K562 (cell line): ENCODE measurements at regions not wholly inside any gene's neighbourhood (a gene's known extent, or its start where the extent isn't known, plus 50 kb on each side); places are given as distances from the start of the nearest gene placed in this dataset.

Source experiments
- ATAC-seq: fragments of 200-7000 bp; cut with Tn5 transposase; 3 replicates; pipeline ENCODE4 v1.9.1; 2020; ENCODE audit warnings: moderate library complexity
- BruUV-seq: library from RNA; stranded (reverse); fragments of 400-500 nt; replicated peaks from 2 replicates; lab custom pipeline; 2021; lab: Mats Ljungman, UMichigan
- CTCF ChIA-PET: fragments of 300-600 bp; formaldehyde crosslinking; extraction: SDS; loops from one replicate; lab custom pipeline; 2021; ENCODE audit warnings: low intra/inter-chr PET ratio; lab: Yijun Ruan, JAX
- POLR2A ChIA-PET: fragments of 300-600, 350-650 bp; sonication (Branson Sonifier 250); formaldehyde crosslinking; extraction: SDS; loops from one replicate; lab custom pipeline; 2021; ENCODE audit warnings: antibody characterized with exemption, inconsistent platforms; lab: Yijun Ruan, JAX
- DNase-seq, 4 experiments: peaks; one replicate each; pipeline versions ENCODE4 v3.0.0 to v3.0.0-alpha.2; 2011 to 2018; ENCODE audit warnings: low spot score in 3 of 4, mixed read lengths in 3 of 4; ENCODE audit errors: extremely low read depth in 1 of 4
- FAIRE-seq: peaks from 2 replicates; lab custom pipeline; 2011; peaks lifted over from hg19 to GRCh38; lab: Jason Lieb, UNC
- H2AFZ ChIP-seq: 2 replicates; pipeline ENCODE4 v1.6.0; 2011; ENCODE audit warnings: low read depth, low read length, control low read depth, inconsistent platforms
- H3K27ac ChIP-seq: fragments of 200-600 bp; 3 replicates; pipeline ENCODE4 v1.8.0; 2011; ENCODE audit warnings: low read depth, mild to moderate bottlenecking, control low read depth, inconsistent platforms, low read length, moderate library complexity, mixed read lengths; ENCODE audit errors: extremely low read depth
- H3K27me3 ChIP-seq, 2 experiments: fragments of 300-600 bp in 1 of 2; 2 replicates in 1 of 2; 3 replicates in 1 of 2; pipeline versions ENCODE4 v1.6.0 to v1.8.0; 2011; ENCODE audit warnings: inconsistent platforms in 2 of 2, low read length in 2 of 2, mild to moderate bottlenecking in 1 of 2, mixed read lengths in 1 of 2, moderate library complexity in 1 of 2; ENCODE audit not compliant: control insufficient read depth in 2 of 2, insufficient read depth in 2 of 2
- H3K36me3 ChIP-seq: fragments of 300-600 bp; 3 replicates; pipeline ENCODE4 v1.8.0; 2011; ENCODE audit warnings: mild to moderate bottlenecking, low read length, inconsistent platforms; ENCODE audit not compliant: control insufficient read depth, insufficient read depth
- H3K4me1 ChIP-seq, 2 experiments: fragments of 200-600 bp in 1 of 2; replicated peaks in 1 of 2; 2 replicates in 1 of 2; 3 replicates in 1 of 2; pipeline versions ENCODE4 v1.5.1 to v1.8.0; 2011; ENCODE audit warnings: inconsistent platforms in 2 of 2, low read length in 2 of 2, mild to moderate bottlenecking in 1 of 2, mixed read lengths in 1 of 2, moderate library complexity in 1 of 2; ENCODE audit not compliant: control insufficient read depth in 2 of 2, insufficient read depth in 2 of 2
- H3K4me2 ChIP-seq: 2 replicates; pipeline ENCODE4 v1.6.1; 2011; ENCODE audit warnings: low read length, control low read depth, inconsistent platforms, mixed read lengths; ENCODE audit not compliant: insufficient read depth
- H3K4me3 ChIP-seq: fragments of 200-600 bp; sonication (generic), shearing (Covaris generic); 2 replicates; pipeline ENCODE4 v1.5.1; 2016; ENCODE audit warnings: control low read depth, inconsistent platforms
- H3K79me2 ChIP-seq: fragments of 200-600 bp; 3 replicates; pipeline ENCODE4 v1.8.0; 2011; ENCODE audit warnings: low read length, inconsistent platforms; ENCODE audit not compliant: control insufficient read depth, insufficient read depth
- H3K9ac ChIP-seq, 2 experiments: 2 replicates each; pipeline versions ENCODE4 v1.6.0 to v1.6.1; 2011; ENCODE audit warnings: low read depth in 2 of 2, low read length in 2 of 2, control low read depth in 1 of 2, inconsistent platforms in 1 of 2, mild to moderate bottlenecking in 1 of 2, mixed read lengths in 1 of 2; ENCODE audit not compliant: insufficient read depth in 1 of 2
- H3K9me1 ChIP-seq: one replicate; pipeline ENCODE4 v1.6.0; 2011; ENCODE audit warnings: inconsistent platforms, mild to moderate bottlenecking, low read length, moderate library complexity; ENCODE audit not compliant: control insufficient read depth, insufficient read depth
- H3K9me3 ChIP-seq: replicated peaks from 2 replicates; pipeline ENCODE4 v1.5.1; 2011; ENCODE audit warnings: low read depth, low read length, inconsistent platforms; ENCODE audit not compliant: control insufficient read depth, insufficient read depth
- H4K20me1 ChIP-seq: replicated peaks from 2 replicates; pipeline ENCODE4 v1.6.1; 2011; ENCODE audit warnings: low read length, inconsistent platforms, mixed read lengths; ENCODE audit not compliant: control insufficient read depth, insufficient read depth
- CAMTA2 ChIP-seq: fragments of 250-450 bp; sonication (Bioruptor Pico); conservative IDR thresholded peaks from 2 replicates; pipeline ENCODE4 v1.5.1; 2022
- CBX5 ChIP-seq: IDR thresholded peaks from 2 replicates; pipeline ENCODE4 v1.6.1; 2014; ENCODE audit warnings: low read depth, borderline replicate concordance
- GTF2A2 ChIP-seq: IDR thresholded peaks from 2 replicates; pipeline ENCODE4 v1.6.1; 2016; ENCODE audit warnings: mild to moderate bottlenecking, missing genetic modification characterization, missing compliant biosample characterization
- GTF2F1 ChIP-seq: IDR thresholded peaks from 2 replicates; pipeline ENCODE4 v1.6.1; 2011; ENCODE audit warnings: low read depth, low read length, improper control_type of control experiment
- ID3 ChIP-seq, 2 experiments: fragments of 250-450 bp in 1 of 2; fragments of 450-650 bp in 1 of 2; sonication (Bioruptor Pico) in 1 of 2; IDR thresholded peaks; 2 replicates each; pipeline versions ENCODE4 v1.6.1 to v1.8.0; 2016 to 2021; ENCODE audit warnings: mild to moderate bottlenecking in 2 of 2, moderate library complexity in 2 of 2, missing compliant biosample characterization in 1 of 2, missing genetic modification characterization in 1 of 2
- MTF1 ChIP-seq: fragments of 250-450 bp; sonication (Bioruptor Pico); IDR thresholded peaks from 2 replicates; pipeline ENCODE4 v1.9.0; 2021; ENCODE audit warnings: moderate library complexity, mild to moderate bottlenecking, inconsistent platforms, borderline replicate concordance
- TFAP4 ChIP-seq: sonication (generic); formaldehyde crosslinking; IDR thresholded peaks from 2 replicates; pipeline ENCODE4 v1.8.0; 2022; ENCODE audit warnings: missing genetic modification reagents, mild to moderate bottlenecking, moderate library complexity, borderline replicate concordance
- ZNF696 ChIP-seq: fragments of 250-450 bp; sonication (Bioruptor Pico); conservative IDR thresholded peaks from 2 replicates; pipeline ENCODE4 v1.4.0; 2020; ENCODE audit warnings: mild to moderate bottlenecking, moderate library complexity
- WGBS: fragments of 100-300 bp; shearing (Covaris generic); methylation state at CpG from one replicate; pipeline ENCODE4 v1.1.6; 2016; ENCODE audit warnings: low coverage, mixed read lengths; ENCODE audit not compliant: insufficient coverage; ENCODE audit errors: missing lambda C conversion rate; 5-methylcytosine and 5-hydroxymethylcytosine counted together
- in situ Hi-C: fragments of 300-500 bp; cut with MboI; formaldehyde crosslinking; loops from 4 replicates; pipeline ENCODE4 v1.15.0; 2018; ENCODE audit warnings: inconsistent platforms, mixed read lengths
- intact Hi-C: fragments of 100-400 bp; cut with micrococcal nuclease; formaldehyde crosslinking; loops from 2 replicates; pipeline ENCODE4 v1.14.2; 2022

DNA sequence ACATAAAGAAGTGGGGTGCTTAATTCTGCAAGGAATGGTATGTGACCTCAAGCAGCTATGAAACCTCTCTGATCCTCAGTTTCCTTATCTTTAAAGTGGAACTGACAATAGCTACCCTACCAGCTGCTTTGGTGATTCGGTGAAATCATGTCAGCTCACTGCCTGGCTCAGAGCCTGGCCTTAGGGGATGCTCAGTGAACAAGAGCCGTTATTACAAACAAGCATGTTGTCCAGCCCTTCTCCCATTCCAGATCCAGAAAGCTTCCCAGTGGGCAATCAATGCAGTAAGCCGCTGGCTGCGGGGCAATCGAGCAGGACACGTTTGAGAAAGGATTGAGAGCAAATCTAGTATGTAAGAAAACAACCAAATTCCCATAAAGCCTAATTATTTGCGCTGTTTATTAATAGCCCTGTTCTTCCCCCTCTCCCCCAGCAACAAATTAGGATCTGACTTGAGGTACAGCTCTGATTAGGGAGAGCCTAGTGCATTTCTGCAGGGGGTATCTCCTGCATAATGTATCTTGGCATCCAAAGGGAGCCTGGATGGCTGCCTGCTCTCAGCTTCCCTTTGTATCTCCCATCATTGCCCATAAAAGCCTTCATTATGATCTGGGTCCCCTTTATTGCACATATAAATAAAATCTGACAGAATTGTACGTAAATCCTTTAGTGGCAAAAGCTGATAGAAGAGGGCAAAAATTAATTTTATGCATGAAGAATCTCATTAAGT is 371.4 kb downstream of the TMEM232 start:
- Histone ChIP-seq H3K4me1 (no peaks in the 10 kb centered on the region), H3K9ac (no peak overlapping the region), H3K4me2 (no peak overlapping the region), H3K9me1 (no peaks in the 10 kb centered on the region), H3K9me3 (no peaks in the 10 kb centered on the region), H4K20me1 (no peaks in the 10 kb centered on the region), H3K27ac (no peak overlapping the region), H3K27me3 (no peaks in the 10 kb centered on the region), H3K79me2 (no peaks in the 10 kb centered on the region), H3K4me3 (no peak overlapping the region), H3K36me3 (no peaks in the 10 kb centered on the region)
- no peak for FAIRE-seq
- 0% methylated on average over 8 of the region's 8 CpGs for WGBS
- in situ Hi-C loops (no loop called here), intact Hi-C loops (no loop called here)
- CTCF ChIA-PET, result no interaction called here
- no peak for ATAC-seq
- DNase-seq, result no peak
- TF ChIP-seq ZNF696 (CRISPR knock-in tag) (no peak), ID3 (CRISPR knock-in tag; IDR thresholded peaks at IDR 0.05) (no peak), ID3 (tag; IDR thresholded peaks at IDR 0.05) (no peak), CBX5 (no peak), GTF2F1 (no peak), MTF1 (CRISPR knock-in tag) (no peak), GTF2A2 (tag) (no peak), CAMTA2 (CRISPR knock-in tag) (no peak), TFAP4 (no peak)
- TF ChIP-seq, all 486 proteins: peak for 0
- no TSS peak for BruUV-seq
- POLR2A ChIA-PET, result no interaction called here
- no peak overlapping the region for H2AFZ ChIP-seq
